ENCODE measurements at regions not wholly inside any gene's neighbourhood (a gene's known extent, or its start where the extent isn't known, plus 50 kb on each side); places are given as distances from the start of the nearest gene placed in this dataset.

- TF ChIP-seq CTCF (IDR thresholded peaks at IDR 0.05) (no peak), EZH2 (IDR thresholded peaks at IDR 0.05; ENCODE audit: borderline replicate concordance, insufficient read depth, low read depth, low read length, poor library complexity, severe bottlenecking) (no peak)
Observed at GRCh38 chr4:72715299-72715698, 146.3 kb upstream of the ADAMTS3 start.
